ENCODE measurements at regions not wholly inside any gene's neighbourhood (a gene's known extent, or its start where the extent isn't known, plus 50 kb on each side); places are given as distances from the start of the nearest gene placed in this dataset.

GRCh38 chr12:59517522-59517921 is 78.3 kb upstream of the SLC16A7 start:
- 33% methylated on average over 2 of the region's 2 CpGs for WGBS (ENCODE audit: missing lambda C conversion rate)
- Histone ChIP-seq H3K4me2 (no peak overlapping the region), H3K4me1 (no peaks in the 10 kb centered on the region), H3K9me3 (no peaks in the 10 kb centered on the region), H3K27ac (no peak overlapping the region), H3K4me3 (no peak overlapping the region)
- ATAC-seq = no peak
- CTCF ChIA-PET = no interaction called here
- POLR2A ChIA-PET = no interaction called here
- TF ChIP-seq MYC (IDR thresholded peaks at IDR 0.05; ENCODE audit: borderline replicate concordance, low read length) (no peak), HEYL (CRISPR knock-in tag; IDR thresholded peaks at IDR 0.05) (no peak), TP53 (CRISPR knock-in tag; IDR thresholded peaks at IDR 0.05) (no peak), USF2 (IDR thresholded peaks at IDR 0.05) (no peak), SREBF2 (IDR thresholded peaks at IDR 0.05) (no peak), JUNB (IDR thresholded peaks at IDR 0.05) (no peak), CTCF (IDR thresholded peaks at IDR 0.05) (no peak), MAX (IDR thresholded peaks at IDR 0.05) (no peak), ZNF302 (CRISPR knock-in tag; IDR thresholded peaks at IDR 0.05) (no peak), ESRRA (IDR thresholded peaks at IDR 0.05; ENCODE audit: borderline replicate concordance, low read length) (no peak)
- FAIRE-seq = no peak
- no peak for DNase-seq (ENCODE audit: low read depth in 1 of 2, low spot score in 1 of 2)

- CTCF ChIA-PET = no interaction called here
- no peak for TF ChIP-seq GATA3 (IDR thresholded peaks at IDR 0.05; ENCODE audit: borderline replicate concordance)
- no peak for TF ChIP-seq KDM5A (IDR thresholded peaks at IDR 0.05)
- TF ChIP-seq FOSB (CRISPR knock-in tag; IDR thresholded peaks at IDR 0.05) = no peak
- no peak for TF ChIP-seq SMC3 (IDR thresholded peaks at IDR 0.05)
- TF ChIP-seq ESRRA (IDR thresholded peaks at IDR 0.05; ENCODE audit: borderline replicate concordance, low read length) = no peak
- TF ChIP-seq HMGXB4 (CRISPR knock-in tag; IDR thresholded peaks at IDR 0.05; ENCODE audit: borderline replicate concordance) = no peak
- TF ChIP-seq POLR2A (IDR thresholded peaks at IDR 0.05; ENCODE audit: low read length) = no peak
- no peak for TF ChIP-seq POLR2AphosphoS2 (conservative IDR thresholded peaks at IDR 0.05; ENCODE audit: low read length)
- no peak for TF ChIP-seq JUNB (IDR thresholded peaks at IDR 0.05)
- TF ChIP-seq ATOH8 (CRISPR knock-in tag; IDR thresholded peaks at IDR 0.05; ENCODE audit: low read depth) = no peak
- no peak for TF ChIP-seq HOXB13 (CRISPR knock-in tag; IDR thresholded peaks at IDR 0.05; ENCODE audit: low read depth)
- TF ChIP-seq MYC (IDR thresholded peaks at IDR 0.05; ENCODE audit: borderline replicate concordance, low read length) = no peak
- no peak for TF ChIP-seq NFE2L2 (conservative IDR thresholded peaks at IDR 0.05; ENCODE audit: low read length)
- no peak for TF ChIP-seq RFX5 (IDR thresholded peaks at IDR 0.05)
- TF ChIP-seq NR3C1 (IDR thresholded peaks at IDR 0.05) = no peak
- TF ChIP-seq CHD4 (IDR thresholded peaks at IDR 0.05; ENCODE audit: borderline replicate concordance) = no peak
- no peak for TF ChIP-seq HES2 (IDR thresholded peaks at IDR 0.05)
- H3K4me3 ChIP-seq = no peak overlapping the region
- ATAC-seq (no peak), FAIRE-seq (no peak), DNase-seq (ENCODE audit: low read depth in 1 of 2, low spot score in 1 of 2) (no peak)
- no peaks in the 10 kb centered on the region for H3K4me1 ChIP-seq
- H3K9me3 ChIP-seq = peaks cover 3% of the 10 kb centered on the region; the same call in 1 of the 3 replicates
- POLR2A ChIA-PET = no interaction called here
- 8% methylated on average over 1 of the region's 1 CpG for WGBS (ENCODE audit: missing lambda C conversion rate)
- no peak overlapping the region for H3K4me2 ChIP-seq
- no peak overlapping the region for H3K27ac ChIP-seq
Measured at GRCh38 chr12:59500915-59501314, 94.9 kb upstream of the SLC16A7 start.

Data from A549 (cell line).